ENCODE measurements at regions not wholly inside any gene's neighbourhood (a gene's known extent, or its start where the extent isn't known, plus 50 kb on each side); places are given as distances from the start of the nearest gene placed in this dataset.
"Not testable (repeated sequence)": the region's sequence is repeated elsewhere in the genome, so short reads cannot be mapped to it uniquely, and the experiment has no call there.

DNA sequence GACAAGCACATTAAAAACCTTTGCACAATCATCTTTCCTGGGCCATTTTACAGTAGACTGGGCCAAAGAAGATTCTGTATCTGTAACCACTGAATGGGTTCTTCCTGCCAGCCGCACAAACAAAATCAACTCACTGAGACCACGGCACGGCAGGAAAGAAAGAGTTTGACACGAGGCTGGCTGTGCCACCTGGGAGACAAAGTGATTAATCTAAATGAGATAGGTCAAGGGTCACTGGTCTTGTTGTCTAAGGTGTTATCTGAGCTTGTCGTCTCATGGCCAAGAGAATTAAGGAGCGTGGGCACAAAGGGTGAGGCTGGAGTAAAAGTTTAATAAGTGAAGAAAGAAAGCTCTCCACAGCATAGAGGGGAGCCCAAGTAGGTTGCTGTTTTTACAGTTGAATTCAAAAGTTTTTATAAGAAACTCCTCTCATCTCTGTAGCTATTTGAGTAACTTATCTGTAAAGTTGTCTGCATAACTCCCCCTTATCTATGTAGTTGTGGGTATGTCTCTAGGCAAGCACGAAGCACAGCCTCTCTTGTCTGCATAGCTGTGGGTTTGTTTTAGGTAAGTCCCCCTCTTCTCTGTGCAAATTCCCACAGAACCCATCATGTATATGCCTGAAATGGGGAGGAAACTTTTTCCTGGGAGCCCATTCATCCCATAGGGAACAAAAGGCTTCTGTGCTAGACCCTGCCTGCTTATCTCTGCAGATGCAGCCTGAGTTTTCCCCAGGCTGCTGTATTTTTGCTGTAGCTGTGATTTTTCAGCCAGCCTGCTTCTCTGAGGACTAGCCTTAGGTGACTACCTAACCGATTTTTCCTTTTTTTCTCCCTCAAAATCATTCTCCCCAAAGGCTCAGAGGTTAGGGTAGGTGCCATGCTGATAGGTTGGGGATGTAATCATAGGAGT is 1314.6 kb upstream of the TMEM132C start:
- DNase-seq (ENCODE audit: low read depth in 2 of 2) = no peak

- no peak for DNase-seq (ENCODE audit: low read depth in 2 of 2)
Measured at GRCh38 chr12:126953365-126953889, 1313.5 kb upstream of the TMEM132C start.

GRCh38 chr12:126960221-126960620 is 1306.7 kb upstream of the TMEM132C start:
- DNase-seq (ENCODE audit: low read depth in 2 of 2) = no peak

DNA sequence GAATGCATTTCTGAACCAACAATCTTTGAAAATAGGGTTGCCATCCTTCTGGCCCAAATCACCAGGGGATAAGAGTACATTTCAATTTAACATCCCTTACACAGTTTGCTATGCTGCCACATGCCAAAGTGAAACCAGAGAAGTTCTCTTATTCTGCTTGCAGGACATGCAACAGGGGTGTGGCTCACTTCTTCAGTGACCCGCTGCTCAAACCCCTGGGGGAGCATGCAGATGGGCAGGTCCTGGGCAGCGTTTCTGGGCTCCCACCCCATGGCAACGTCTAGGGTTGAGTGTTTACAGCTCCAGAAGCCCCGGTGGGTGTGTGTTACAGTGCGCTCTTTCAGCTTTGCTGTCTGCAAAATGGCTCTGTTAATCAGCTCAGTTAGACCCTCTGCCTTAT is 1306.3 kb upstream of the TMEM132C start:
- no peak for DNase-seq (ENCODE audit: low read depth in 2 of 2)

- no peak for DNase-seq (ENCODE audit: low read depth in 2 of 2)
Measured at GRCh38 chr12:126963825-126964224, 1303.1 kb upstream of the TMEM132C start.

GRCh38 chr12:126966498-126966897 is 1300.5 kb upstream of the TMEM132C start:
- DNase-seq (ENCODE audit: low read depth in 2 of 2) = no peak

- DNase-seq (ENCODE audit: low read depth in 2 of 2) = no peak
Measured at GRCh38 chr12:126967152-126967551, 1299.8 kb upstream of the TMEM132C start.

- DNase-seq (ENCODE audit: low read depth in 2 of 2) = no peak
Measured at GRCh38 chr12:126974779-126975178, 1292.2 kb upstream of the TMEM132C start.

DNA sequence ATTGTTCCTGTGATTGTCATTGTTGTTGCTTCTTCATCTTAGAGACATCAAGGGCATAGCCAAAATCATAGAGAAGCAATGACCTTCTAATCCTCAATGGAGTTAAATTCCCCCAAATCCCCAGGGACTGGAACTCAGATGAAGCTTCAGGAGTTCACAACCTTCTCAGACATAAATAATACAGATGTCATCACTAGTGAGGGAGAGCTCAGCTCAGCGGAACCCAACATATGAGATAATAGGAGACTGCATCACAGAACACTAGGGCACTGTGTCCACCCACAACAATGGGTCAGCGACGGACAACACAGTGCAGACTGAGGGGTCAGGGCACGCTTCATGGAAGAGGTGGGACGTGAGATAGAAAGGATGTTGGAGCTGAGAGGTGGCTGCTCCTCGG is 1290.4 kb upstream of the TMEM132C start:
- no peak for DNase-seq (ENCODE audit: low read depth in 2 of 2)

- not testable (repeated sequence) for DNase-seq (ENCODE audit: low read depth in 2 of 2)
Measured at GRCh38 chr12:126979564-126979963, 1287.4 kb upstream of the TMEM132C start.

DNA sequence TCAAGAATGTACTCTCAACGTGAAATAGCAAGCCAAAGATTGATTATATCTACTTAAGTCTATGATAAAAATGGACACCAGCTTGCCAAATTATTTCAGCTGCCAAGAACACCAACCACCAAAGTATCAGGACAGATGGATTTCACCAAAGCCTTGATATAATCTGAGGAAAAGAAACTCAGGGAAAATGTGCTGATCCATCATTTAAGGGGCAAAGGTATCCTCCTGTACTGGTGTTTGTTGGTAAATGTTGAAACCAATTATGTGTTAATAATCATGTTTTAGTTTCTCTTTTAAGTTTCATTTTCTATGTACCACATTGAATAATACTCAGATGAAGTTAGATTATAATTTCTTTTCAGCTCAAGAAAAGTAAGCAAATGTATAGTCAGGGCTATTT is 1284.3 kb upstream of the TMEM132C start:
- no peak for DNase-seq (ENCODE audit: low read depth in 2 of 2)

DNA sequence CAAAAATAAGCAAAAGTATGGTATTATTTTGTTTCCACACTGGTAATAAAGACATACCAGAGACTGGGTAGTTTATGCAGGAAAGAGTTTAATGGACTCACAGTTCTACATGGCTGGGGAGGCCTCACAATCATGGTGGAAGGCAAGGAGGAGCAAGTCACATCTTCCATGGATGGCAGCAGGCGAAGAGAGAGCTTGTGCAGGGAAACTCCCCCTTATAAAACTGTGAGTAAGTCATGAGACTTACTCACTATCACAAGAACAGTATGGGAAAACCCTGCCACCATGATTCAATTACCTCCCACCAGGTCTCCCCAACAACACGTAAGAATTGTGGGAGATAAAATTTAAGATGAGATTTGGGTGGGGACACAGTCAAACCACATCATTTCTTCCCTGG is 1283.2 kb upstream of the TMEM132C start:
- DNase-seq (ENCODE audit: low read depth in 2 of 2) = not testable (repeated sequence)

GRCh38 chr12:126985663-126986062 is 1281.3 kb upstream of the TMEM132C start:
- DNase-seq (ENCODE audit: low read depth in 2 of 2) = not testable (repeated sequence)

DNA sequence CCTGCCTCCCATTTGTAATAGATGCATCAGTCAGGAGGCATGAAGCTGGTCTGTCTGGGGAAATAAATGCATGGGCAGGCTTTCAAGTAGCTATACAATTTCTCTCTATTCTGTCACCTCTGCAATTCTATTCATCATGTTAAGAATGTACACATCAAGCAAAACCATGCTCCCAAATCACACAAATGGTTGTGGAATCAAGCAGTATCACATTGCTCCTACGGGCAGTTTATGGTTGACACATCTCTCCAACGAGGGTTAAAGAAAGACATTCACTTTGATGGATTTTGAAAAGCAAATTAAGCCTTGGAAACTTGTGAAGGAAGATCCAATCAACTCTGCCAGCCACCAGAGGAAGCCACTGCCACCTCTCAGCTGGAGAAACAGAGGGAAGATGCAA is 1277.4 kb upstream of the TMEM132C start:
- DNase-seq (ENCODE audit: low read depth in 2 of 2) = no peak

- no peak for DNase-seq (ENCODE audit: low read depth in 2 of 2)
Measured at GRCh38 chr12:126993898-126994297, 1273.1 kb upstream of the TMEM132C start.

GRCh38 chr12:126994599-126994998 is 1272.4 kb upstream of the TMEM132C start:
- no peak for DNase-seq (ENCODE audit: low read depth in 2 of 2)

DNA sequence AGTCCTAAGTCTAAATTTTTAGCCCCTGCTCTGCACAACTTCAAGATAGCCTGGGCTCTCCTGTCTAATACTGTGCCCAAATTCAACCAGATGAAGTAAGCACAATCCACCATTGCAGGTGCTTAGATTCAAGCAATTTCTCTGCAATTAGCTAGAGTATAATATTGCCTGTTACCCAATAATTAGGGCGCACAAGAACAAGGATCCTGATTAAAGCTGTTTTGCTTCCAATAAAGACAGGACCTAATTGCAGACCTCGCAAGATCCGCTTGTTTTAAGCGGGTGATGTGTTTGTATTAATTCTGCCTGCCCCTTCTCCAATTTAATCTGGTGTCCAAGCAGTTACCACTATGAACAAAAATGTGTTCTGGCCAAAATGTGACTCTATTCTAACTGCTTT is 1268.9 kb upstream of the TMEM132C start:
- no peak for DNase-seq (ENCODE audit: low read depth in 2 of 2)

DNA sequence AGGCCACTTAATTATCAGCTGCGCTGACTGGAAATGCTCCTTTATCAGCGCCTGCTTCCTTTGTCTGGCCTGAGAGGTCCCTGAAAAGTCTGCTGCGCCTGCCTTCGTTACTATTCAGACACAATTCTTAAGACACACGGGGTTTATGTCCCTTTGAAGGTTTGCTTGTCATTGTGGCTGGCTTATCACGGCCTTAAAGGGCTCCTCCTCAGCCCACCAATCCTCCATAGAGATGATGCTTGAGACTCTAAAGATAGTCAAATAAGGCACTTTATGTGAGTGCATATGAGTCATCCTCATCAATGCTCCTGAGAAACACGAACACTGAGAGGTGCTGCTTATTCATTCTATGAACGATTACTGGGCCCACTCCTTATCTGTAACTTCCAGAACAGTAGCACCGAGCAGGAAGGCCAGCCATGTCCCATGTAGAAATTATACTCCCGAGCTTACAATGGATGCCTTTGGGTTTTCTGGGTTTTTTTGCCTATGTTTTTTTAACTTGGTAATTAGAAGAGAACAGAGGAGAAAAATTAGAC is 1268.2 kb upstream of the TMEM132C start:
- DNase-seq (ENCODE audit: low read depth in 2 of 2) = no peak

DNA sequence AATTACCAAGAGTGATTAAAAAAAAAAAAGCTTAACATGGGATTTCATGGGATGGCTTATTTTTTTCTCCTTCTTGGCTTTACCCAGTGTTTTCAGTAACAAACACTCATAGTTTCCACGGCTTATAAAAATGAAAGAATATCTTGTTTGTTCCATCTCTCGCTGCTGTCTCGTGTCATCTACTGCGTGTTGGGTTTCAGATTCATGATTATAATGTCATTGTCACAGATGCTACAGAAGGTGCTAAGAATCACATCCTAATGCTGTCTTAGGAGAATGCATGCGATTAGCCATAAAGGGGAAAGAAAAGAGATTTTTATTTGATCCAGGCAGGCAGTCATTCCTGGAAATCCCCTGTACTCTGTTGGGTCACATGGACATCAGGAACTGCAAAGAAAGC is 1267.6 kb upstream of the TMEM132C start:
- no peak for DNase-seq (ENCODE audit: low read depth in 2 of 2)

- no peak for DNase-seq (ENCODE audit: low read depth in 2 of 2)
Measured at GRCh38 chr12:127005406-127005805, 1261.6 kb upstream of the TMEM132C start.

- no peak for DNase-seq (ENCODE audit: low read depth in 2 of 2)
Measured at GRCh38 chr12:127006972-127007371, 1260.0 kb upstream of the TMEM132C start.

- no peak for DNase-seq (ENCODE audit: low read depth in 2 of 2)
Measured at GRCh38 chr12:127008755-127009403, 1258.1 kb upstream of the TMEM132C start.

DNA sequence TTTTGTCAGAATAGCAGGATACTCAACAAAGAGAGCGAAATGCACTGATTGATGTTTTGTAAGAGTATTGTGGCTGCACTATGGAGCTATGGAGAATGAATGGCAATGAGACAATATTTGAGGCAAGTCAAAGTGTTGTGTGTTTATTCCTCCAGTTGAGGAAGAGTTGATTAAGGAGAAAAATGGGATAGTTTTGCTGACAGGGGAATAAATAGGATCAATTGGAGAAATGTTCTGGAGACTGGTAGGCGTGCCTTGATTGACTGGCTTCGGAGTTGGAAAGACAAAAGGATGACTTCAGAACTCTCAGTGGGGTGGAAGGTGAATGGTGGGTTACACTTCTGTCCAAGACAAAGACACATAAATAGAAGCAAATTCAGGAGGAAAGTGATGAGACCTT is 1254.9 kb upstream of the TMEM132C start:
- no peak for DNase-seq (ENCODE audit: low read depth in 2 of 2)
